NB4 (cell line): ENCODE measurements at regions not wholly inside any gene's neighbourhood (a gene's known extent, or its start where the extent isn't known, plus 50 kb on each side); places are given as distances from the start of the nearest gene placed in this dataset.

Experiments
- CTCF ChIP-seq: IDR thresholded peaks from one replicate; pipeline ENCODE4 v1.5.1; 2012; ENCODE audit warnings: low read depth, low read length
- MAX ChIP-seq: IDR thresholded peaks from 2 replicates; pipeline ENCODE4 v1.6.1; 2011; ENCODE audit warnings: low read depth, low read length
- POLR2A ChIP-seq: IDR thresholded peaks from 2 replicates; pipeline ENCODE4 v1.6.1; 2011; ENCODE audit warnings: mild to moderate bottlenecking; ENCODE audit not compliant: insufficient read length; ENCODE audit errors: extremely low read depth

GRCh38 chr13:59566561-59566960 is 597.2 kb downstream of the DIAPH3 start:
- TF ChIP-seq POLR2A = no peak
- TF ChIP-seq CTCF = no peak
- no peak for TF ChIP-seq MAX
